NCI-H2196 treated with DMSO at 0.1 percent for 48 hours (cell line): ENCODE measurements at regions not wholly inside any gene's neighbourhood (a gene's known extent, or its start where the extent isn't known, plus 50 kb on each side); places are given as distances from the start of the nearest gene placed in this dataset.
"Not testable (repeated sequence)": the region's sequence is repeated elsewhere in the genome, so short reads cannot be mapped to it uniquely, and the experiment has no call there.

Source experiments
- DNase-seq: peaks from one replicate; lab custom pipeline; 2025; ENCODE audit not compliant: unreplicated experiment; lab: John Stamatoyannopoulos, UW

- no peak for DNase-seq
Observed at GRCh38 chr6:134442073-134442472, 124.2 kb upstream of the SGK1 start.

- no peak for DNase-seq
Observed at GRCh38 chr6:134438837-134439236, 120.9 kb upstream of the SGK1 start.

- no peak for DNase-seq
Observed at GRCh38 chr6:134437376-134437775, 119.5 kb upstream of the SGK1 start.

GRCh38 chr6:134436950-134437349 lies 119.0 kb upstream of the SGK1 start:
- no peak for DNase-seq

GRCh38 chr6:134436281-134436815 lies 118.4 kb upstream of the SGK1 start:
- DNase-seq = no peak

GRCh38 chr6:134435814-134436280 lies 117.9 kb upstream of the SGK1 start:
- no peak for DNase-seq

- DNase-seq = no peak
Observed at GRCh38 chr6:134434019-134434942, 116.4 kb upstream of the SGK1 start.

- DNase-seq = no peak
Observed at GRCh38 chr6:134432036-134432435, 114.1 kb upstream of the SGK1 start.

- DNase-seq = no peak
Observed at GRCh38 chr6:134431421-134431859, 113.5 kb upstream of the SGK1 start.

GRCh38 chr6:134429861-134430380 lies 112.0 kb upstream of the SGK1 start:
- DNase-seq = no peak

GRCh38 chr6:134427721-134428120 lies 109.8 kb upstream of the SGK1 start:
- no peak for DNase-seq

GRCh38 chr6:134426623-134427022 lies 108.7 kb upstream of the SGK1 start:
- DNase-seq = no peak

- DNase-seq = not testable (repeated sequence)
Observed at GRCh38 chr6:134425917-134426316, 108.0 kb upstream of the SGK1 start.

GRCh38 chr6:134425513-134425912 lies 107.6 kb upstream of the SGK1 start:
- DNase-seq = no peak

- DNase-seq = no peak
Observed at GRCh38 chr6:134424798-134425170, 106.9 kb upstream of the SGK1 start.

- DNase-seq = no peak
Observed at GRCh38 chr6:134424165-134424797, 106.4 kb upstream of the SGK1 start.

GRCh38 chr6:134422426-134423231 lies 104.7 kb upstream of the SGK1 start:
- no peak for DNase-seq

GRCh38 chr6:134421501-134421900 lies 103.6 kb upstream of the SGK1 start:
- DNase-seq = no peak

GRCh38 chr6:134420614-134421181 lies 102.8 kb upstream of the SGK1 start:
- no peak for DNase-seq

GRCh38 chr6:134419716-134420115 lies 101.8 kb upstream of the SGK1 start:
- DNase-seq = no peak
